CD4-positive, alpha-beta T cell treated with Interleukin-1 beta for 1 hour (primary cell): ENCODE measurements at regions not wholly inside any gene's neighbourhood (a gene's known extent, or its start where the extent isn't known, plus 50 kb on each side); places are given as distances from the start of the nearest gene placed in this dataset.
"Not testable (repeated sequence)": the region's sequence is repeated elsewhere in the genome, so short reads cannot be mapped to it uniquely, and the experiment has no call there.

ENCODE experiments used
- DNase-seq, 2 donors: peaks; one replicate each; pipeline ENCODE4 v3.0.0-alpha.2; 2020 to 2022

- no peak for DNase-seq
Measured at GRCh38 chr10:7026818-7027217, 384.0 kb downstream of the SFMBT2 start.

GRCh38 chr10:7025296-7025695, 385.5 kb downstream of the SFMBT2 start:
- DNase-seq, result no peak

DNA sequence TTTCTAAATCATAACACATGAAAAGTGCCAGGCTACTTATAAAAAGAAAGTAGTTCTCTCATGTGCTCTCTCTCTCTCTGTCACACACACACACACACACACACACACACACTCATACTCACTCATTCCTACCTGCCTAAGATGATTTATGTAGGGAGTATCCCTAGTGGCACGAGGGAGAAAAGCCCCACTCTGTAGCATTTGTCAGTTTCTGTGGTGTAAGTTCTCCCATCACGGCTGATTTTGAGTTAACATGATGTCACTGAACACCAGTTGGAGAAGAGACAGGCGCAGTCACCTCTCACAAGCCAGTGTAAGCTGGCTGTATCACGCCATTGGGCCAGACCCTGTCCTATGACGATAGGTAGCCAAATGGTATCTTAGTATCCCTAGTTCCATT, 395.4 kb downstream of the SFMBT2 start:
- no peak for DNase-seq

DNA sequence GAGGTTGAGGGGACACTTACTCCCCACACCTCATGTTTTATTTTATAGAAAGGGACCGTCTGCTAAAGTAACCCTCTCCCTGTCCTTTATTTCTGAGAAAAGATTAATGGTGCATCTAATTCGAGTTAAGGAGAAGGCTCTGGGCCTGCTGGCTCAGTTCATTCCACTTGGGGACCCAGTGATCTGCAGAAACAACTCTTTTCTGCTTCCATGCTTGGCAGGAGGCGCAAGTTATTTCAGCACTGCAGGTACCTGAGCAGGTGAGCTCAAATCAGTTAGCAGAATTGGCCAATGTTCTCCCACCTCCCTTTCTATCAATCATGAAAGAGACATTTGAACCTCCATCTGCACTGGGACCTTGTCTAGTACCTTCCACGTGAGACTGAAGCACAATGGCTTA, 396.1 kb downstream of the SFMBT2 start:
- no peak for DNase-seq

DNA sequence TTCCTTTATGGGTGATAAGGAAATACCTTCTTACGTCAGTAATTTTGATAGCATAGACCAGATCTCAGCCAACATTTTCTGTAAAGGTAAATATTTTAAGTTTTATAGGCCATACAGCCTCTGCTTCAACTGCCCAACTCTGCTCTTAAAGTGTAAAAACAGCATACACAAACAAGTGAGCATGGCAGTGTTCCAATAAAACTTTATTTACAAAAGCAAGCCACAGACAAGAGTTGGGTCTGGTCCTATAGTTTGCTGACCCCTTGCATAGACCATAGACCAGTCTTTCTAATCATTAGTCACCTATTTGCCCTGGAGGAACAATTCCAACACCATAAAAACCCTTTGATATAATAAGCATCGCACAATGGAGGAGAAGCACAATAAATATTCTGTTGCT, 398.8 kb downstream of the SFMBT2 start:
- DNase-seq, result no peak

GRCh38 chr10:7008645-7009044, 402.2 kb downstream of the SFMBT2 start:
- DNase-seq, result no peak

DNA sequence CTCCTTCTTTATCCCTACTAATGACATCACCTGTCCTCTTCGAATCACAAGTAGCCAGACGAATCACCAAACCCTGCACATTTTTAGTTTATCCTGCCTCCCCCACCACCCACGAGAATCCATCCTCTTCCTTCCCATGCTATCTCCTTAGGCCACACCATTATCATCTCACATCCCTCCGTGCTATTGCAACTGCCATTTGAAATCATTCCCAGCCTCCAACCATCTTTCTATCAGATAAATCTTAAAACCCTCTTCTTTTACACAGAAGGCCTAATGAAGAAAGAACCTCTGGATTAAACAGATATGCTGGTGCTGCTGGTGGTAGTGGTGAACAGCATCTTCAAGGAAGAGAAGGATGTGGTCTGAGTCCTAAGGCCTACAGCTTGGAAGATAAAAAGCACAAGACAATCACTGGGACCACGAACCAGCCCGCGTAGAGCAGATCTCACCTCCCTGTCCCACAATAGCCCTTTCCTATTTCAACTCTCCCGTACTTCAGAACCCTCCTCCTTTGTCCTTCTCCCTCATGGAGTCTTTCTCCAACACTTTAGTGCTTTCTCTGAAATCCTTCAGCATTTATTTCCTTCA, 403.1 kb downstream of the SFMBT2 start:
- no peak for DNase-seq

DNA sequence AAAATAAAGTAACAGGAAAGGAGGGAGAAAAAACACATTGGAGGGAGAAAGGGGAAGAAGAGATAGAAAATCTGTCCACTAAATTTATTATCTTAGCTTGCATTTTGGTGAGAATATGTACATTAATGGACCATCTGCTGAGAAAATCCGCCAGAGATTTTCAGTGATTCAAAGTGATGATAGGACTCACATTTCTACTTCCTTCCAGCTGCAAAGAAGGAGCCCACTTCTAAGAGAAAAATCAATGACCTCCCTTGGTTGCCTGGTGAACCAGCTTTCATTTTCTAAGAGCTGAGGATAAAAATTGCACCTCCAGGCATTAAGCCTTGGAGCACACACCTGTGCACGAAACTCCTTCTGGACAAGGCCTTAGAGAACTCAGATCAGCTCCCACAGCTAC, 404.3 kb downstream of the SFMBT2 start:
- no peak for DNase-seq

- DNase-seq, result no peak
Measured at GRCh38 chr10:7003831-7004395, 406.9 kb downstream of the SFMBT2 start.

GRCh38 chr10:7000061-7000460, 410.8 kb downstream of the SFMBT2 start:
- DNase-seq, result no peak

GRCh38 chr10:6999232-6999925, 411.5 kb downstream of the SFMBT2 start:
- no peak for DNase-seq

GRCh38 chr10:6997509-6997908, 413.3 kb downstream of the SFMBT2 start:
- DNase-seq, result no peak

GRCh38 chr10:6996431-6996830, 414.4 kb downstream of the SFMBT2 start:
- no peak for DNase-seq

DNA sequence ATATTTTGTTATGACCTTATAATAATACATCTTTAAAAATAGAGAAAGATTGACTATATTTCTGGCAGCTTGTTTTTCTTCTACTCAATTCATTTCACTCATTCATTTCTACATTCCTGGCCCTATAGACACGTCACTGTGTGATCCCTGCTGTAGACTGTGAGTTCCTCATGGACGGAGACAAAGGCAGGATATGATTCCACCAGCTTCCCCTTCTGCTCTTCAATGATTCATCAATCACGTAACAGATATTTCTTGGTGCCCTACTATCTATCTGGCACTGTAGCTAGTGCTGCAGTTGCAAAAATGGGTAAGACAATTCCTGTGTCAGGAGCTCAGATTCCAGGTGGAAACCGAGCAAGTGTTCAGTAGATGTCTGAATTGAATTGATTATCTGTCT, 415.0 kb downstream of the SFMBT2 start:
- no peak for DNase-seq

DNA sequence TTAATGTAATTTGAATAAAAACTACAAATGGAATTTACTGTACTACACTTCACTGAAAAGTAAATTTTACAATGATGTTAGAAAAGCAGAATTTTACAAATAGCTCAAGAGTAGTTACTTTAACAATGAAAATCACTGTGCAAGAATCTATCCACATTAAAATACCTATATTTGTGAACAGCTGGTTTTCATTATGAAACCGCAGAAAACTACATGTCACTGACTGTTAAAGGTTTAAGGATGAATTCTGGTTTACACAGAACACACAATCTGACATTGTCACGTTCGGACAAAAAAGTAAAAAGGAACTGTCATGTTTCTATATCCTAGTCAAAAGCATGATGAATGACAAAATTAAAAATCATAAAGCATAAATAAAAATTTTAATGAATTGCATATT, 415.3 kb upstream of the PRKCQ start:
- DNase-seq, result no peak

- DNase-seq, result no peak
Measured at GRCh38 chr10:6990891-6991290, 410.8 kb upstream of the PRKCQ start.

GRCh38 chr10:6988654-6989053, 408.6 kb upstream of the PRKCQ start:
- DNase-seq, result no peak

DNA sequence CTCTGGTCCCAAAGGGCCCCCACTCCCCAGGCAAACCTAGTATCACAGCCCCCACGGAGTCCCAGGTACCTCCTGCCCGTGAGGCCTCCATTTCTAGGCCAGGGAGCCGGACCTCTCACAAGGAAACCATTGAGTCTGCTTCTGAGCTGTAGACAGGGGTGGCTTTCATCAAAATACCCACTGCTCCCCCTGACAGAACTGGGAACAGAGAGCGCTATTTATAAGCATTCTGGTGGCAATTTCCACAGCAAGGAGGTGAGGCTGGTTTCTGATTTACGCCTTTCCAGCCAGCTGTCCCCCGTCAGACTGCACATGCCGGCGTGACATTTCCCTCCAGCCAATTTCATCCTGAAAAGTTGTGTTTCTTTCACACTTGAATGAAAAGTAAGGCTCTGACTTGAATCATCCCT, 407.5 kb upstream of the PRKCQ start:
- no peak for DNase-seq

- DNase-seq, result no peak
Measured at GRCh38 chr10:6986927-6987326, 406.9 kb upstream of the PRKCQ start.

DNA sequence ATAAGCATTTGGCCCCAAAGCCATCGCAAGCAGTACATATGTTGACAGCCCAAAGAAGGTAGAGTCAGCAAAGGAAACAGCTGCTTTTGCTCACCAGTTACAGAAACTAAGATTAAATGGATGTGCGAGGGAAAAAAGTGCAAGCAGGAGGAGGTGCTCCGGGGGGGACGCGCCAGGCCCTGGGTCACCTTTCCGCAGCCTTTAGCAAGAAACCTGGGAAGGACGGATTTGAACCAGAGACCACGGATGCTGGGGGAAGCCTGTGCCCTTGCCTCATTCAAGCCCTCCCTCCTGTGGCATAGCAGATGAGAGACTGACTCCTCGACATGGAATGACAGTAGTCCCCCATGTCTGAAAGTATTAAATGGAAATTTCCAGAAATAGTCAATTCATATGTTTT, 405.6 kb upstream of the PRKCQ start:
- no peak for DNase-seq

DNA sequence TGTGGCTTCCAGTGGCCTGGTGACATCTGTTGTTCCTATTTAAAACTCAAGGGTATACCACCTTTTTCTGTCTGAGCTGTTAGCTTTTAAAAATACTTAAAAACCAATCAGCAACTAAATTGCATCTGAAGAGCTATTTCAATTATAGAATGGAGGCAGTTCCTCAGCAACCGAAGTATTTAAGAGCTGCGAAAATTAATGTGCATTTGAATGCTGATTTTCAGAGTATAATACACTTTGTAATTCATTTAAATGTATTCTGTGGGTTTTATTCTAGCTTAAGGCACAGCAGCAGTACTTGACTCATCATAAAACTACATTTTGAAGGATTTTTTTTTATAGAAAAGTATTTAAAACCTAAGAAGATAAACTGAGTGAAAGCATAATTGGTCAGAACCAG, 404.9 kb upstream of the PRKCQ start:
- no peak for DNase-seq

DNA sequence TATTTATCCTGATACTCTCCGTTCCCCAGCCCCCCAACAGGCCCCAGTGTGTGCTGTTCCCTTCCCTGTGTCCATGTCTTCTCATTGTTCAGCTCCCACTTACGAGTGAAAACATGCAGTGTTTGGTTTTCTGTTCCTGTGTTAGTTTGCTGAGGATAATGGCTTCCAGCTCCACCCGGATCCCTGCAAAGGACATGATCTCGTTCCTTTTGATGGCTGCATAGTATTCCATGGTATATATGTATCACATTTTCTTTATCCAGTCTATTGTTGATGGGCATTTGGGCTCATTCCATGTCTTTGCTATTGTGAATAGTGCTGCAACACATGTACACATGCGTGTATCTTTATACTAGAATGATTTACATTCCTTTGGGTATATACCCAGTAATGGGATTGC, 403.9 kb upstream of the PRKCQ start:
- DNase-seq, result not testable (repeated sequence)

- DNase-seq, result no peak
Measured at GRCh38 chr10:6980353-6980752, 400.3 kb upstream of the PRKCQ start.

DNA sequence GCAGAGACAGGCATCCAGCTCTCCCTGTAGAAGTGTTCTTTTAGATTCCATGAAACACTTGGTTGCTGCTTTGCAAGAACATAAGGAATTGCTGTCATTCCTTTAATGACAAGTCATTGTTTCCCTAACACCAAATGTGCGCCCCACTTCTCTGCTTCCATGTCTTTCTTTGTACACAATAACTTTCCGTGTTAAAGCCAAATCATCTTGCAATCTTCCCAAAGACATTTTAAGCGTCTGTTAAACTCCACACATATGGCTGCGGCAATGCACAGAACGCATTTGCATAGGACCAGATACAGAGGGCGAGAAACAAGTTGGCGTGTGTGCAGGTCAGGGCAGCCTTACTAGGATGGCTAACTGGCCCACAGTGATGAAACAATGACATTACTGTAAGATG, 399.3 kb upstream of the PRKCQ start:
- DNase-seq, result no peak

- DNase-seq, result no peak
Measured at GRCh38 chr10:6978187-6978627, 398.1 kb upstream of the PRKCQ start.
